T follicular helper cell (primary cell): ENCODE measurements at regions not wholly inside any gene's neighbourhood (a gene's known extent, or its start where the extent isn't known, plus 50 kb on each side); places are given as distances from the start of the nearest gene placed in this dataset.
"Not testable (repeated sequence)": the region's sequence is repeated elsewhere in the genome, so short reads cannot be mapped to it uniquely, and the experiment has no call there.

Experiments used
- DNase-seq: peaks from one replicate; pipeline ENCODE4 v3.0.0-alpha.2; 2020; ENCODE audit warnings: low read depth

DNA sequence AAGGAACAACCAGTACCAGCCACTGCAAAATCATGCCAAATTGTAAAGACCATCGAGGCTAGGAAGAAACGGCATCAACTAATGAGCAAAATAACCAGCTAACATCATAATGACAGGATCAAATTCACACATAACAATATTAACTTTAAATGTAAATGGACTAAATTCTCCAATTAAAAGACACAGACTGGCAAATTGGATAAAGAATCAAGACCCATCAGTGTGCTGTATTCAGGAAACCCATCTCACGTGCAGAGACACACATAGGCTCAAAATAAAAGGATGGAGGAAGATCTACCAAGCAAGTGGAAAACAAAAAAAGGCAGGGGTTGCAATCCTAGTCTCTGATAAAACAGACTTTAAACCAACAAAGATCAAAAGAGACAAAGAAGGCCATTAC is 97.6 kb downstream of the GPX5 start:
- not testable (repeated sequence) for DNase-seq

DNA sequence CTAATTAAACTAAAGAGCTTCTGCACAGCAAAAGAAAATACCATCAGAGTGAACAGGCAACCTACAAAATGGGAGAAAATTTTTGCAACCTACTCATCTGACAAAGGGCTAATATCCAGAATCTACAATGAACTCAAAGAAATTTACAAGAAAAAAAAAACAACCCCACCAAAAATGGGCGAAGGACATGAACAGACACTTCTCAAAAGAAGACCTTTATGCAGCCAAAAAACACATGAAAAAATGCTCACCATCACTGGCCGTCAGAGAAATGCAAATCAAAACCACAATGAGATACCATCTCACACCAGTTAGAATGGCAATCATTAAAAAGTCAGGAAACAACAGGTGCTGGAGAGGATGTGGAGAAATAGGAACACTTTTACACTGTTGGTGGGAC is 100.7 kb downstream of the GPX5 start:
- not testable (repeated sequence) for DNase-seq

DNA sequence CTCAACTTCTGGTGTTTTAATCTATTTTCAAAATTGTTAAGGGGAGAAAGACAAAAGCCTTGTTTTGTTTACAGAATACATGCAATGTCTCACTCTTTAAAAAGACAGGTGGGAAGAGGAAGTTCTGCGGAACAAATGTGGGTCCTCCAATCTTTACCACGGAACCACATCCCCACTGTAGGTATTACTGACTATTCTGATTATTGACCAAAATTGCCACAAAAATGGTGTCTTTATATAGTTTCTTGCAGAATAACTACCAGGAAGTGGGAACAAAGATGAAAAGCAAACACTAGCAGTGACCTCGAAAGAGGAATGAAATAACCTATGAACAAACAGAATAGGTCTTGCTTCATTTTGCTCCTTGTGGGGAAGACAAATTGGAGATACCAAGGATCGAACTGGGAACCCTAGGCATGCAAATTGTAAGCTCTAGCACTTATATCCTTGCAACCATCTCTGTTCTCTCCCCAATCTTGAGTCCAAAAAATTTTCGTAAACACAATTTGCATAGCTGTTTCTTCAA is 106.7 kb downstream of the GPX5 start:
- no peak for DNase-seq

DNA sequence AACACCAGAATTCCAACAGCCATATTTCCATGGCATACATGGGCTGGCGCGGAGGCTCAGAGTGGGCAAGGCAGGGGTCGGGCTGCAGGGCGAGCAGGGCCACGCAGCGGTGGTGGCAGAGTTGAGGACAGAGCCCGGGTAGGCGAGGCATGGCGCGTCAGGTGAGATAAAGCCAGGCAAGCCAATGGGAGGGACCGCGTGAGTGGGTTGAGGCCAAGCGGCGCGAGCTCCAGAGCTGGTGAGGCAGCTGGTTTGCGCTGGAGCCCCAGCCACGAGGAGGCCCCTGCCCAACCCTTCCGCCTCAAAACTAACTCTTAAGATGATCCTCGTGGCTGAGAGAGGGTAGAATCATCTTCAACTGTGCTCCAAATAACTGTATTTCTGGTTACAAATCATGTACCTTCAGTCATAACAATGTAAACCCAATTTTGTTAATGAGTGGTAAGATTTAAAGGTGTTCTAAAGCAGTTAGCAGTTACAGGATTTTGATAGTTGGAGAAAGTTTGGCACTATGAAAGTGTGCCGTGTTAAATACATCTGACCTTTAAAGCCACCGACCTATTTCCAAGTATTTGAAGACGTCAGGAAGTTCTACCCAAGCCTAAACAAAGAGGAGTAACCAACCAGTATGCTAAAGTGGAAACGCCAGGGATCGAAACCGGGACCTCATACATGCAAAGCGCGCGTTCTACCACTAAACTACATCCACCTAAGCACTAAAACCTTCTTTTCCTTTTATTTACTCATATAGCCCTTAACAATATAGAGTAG is 107.9 kb downstream of the GPX5 start:
- no peak for DNase-seq

DNA sequence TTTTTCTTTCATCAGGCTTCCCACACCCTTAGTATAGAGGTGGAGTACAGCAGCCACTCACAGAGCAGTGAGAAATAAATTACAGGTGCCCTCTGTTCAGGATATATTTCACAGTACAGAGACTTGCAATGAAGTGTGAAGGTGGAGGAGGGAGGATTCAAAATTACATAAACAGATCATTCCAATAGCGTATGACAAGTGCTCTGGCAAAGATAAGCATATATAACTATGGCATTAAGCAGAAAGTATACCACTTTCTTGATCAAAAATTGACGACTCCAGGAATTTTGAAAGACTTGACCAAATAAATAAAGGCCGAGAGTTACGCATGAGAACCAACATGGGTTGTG is 108.7 kb downstream of the GPX5 start:
- DNase-seq, result no peak

DNA sequence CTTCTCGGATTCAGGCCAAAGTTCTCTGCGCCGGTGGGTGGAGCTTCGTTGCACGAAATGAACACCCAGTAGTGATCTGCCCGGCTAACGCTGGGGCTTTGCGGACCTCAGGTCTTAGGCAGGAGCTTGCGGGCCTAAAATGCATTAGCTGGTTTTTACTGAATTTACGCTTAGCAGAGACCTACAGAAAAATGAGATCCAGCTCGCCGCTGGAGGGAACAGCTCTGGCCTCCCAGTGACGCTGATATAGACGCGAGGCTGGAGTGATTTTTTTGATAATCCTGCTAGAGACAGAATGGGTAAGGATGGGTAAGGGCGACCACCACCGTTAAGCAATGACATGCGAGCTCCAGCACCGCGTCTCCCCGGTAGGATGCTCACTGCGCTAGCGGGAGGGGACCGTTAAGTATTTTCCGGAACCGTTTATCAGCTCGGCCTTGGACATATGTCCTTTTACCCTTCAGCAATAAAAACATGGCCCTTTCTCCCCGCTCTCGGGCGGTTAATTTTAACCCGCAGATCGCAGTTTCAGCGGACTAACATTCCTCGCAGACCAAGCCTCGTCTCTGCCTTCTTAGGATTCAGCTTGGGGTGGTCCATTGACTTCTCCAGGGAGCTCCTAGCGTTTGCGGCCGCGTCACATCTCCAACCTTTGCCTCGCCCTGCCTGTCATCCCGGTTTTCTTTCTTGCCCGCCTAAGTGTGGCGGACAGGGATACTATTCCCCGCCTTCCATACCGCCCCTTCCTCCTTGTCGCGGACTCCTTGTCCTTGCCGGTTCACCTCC is 109.3 kb downstream of the GPX5 start:
- no peak for DNase-seq

DNA sequence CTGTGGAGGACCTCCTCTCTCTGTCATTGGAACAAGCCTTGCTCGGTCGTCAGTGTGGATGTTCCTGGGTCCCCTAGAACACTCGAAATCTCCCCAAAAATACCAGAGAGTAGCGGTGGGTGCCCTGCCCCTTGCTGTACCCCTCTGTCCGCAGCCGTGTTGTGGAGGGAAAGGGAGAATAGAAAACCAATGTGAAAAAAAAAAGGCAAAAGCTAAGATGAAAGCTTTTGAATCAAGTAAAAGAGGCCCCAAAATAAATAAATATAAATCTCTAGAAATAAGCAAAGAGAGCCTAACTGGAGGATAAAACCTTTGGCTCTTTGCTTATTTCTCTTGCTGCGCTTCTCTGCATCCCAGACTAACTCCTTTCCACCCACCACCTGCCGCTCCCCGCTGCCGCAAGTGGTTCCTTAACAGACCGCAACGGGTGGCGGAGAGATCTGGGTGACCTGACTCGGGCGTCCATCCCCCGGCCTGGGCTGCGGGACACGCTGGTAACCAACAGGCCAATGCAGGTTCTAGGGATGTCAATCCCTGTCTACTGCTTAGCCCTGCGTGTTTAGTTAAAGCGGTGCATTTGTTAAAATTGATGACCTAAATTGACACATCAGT is 110.0 kb downstream of the GPX5 start:
- DNase-seq, result no peak

DNA sequence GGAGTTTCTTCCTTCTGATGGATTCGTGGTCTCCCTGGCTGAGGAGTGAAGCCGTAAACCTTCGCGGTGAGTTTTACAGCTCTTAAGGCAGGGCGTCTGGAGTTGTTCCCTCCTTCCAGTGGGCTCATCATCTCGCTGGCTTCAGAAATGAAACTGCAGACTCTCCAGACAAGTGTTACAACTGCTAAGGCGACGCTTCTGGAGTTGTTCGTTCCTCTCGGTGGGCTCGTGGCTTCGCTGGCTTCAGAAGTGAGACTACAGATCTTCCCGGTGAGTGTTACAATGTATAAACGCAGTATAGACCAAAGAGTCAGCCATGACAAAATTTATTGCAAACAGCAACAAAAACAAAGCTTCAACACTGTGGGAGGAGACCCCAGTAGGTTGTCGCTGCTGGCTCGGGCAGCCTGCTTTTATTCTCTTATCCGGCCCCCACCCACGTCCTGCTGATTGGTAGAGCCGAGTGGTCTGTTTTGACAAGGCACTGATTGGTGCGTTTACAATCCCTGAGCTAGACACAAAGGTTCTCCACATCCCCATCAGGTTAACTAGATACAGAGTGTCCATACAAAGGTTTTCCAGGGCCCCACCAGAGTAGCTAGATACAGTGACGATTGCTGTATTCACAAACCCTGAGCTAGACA is 113.2 kb downstream of the GPX5 start:
- DNase-seq, result no peak

DNA sequence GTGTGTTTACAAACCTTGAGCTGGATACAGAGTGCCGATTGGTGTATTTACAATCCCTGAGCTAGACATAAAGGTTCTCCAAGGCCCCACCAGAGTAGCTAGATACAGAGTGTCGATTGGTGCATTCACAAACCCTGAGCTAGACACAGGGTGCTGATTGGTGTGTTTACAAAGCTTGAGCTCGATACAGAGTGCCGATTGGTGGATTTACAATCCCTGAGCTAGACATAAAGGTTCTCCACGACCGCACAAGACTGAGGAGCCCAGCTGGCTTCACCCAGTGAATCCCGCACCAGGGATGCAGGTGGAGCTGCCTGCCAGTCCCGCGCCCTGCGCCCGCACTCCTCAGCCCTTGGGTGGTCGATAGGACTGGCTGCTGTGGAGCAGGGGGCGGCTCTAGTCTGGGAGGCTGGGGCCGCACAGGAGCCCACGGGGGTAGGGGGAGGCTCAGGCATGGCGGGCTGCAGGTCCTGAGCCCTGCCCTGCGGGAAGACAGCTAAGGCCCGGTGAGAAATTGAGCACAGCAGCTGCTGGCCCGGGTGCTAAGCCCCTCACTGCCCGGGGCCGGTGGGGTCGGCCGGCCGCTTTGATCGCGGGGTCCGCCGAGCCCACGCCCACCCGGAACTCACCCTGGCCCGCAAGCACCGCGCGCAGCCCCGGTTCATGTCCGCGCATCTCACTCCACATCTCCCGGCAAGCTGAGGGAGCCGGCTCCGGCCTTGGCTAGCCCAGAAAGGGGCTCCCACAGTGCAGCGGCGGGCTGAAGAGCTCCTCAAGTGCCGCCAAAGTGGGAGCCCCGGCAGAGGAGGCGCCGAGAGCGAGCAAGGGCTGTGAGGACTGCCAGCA is 114.0 kb downstream of the GPX5 start:
- not testable (repeated sequence) for DNase-seq

DNA sequence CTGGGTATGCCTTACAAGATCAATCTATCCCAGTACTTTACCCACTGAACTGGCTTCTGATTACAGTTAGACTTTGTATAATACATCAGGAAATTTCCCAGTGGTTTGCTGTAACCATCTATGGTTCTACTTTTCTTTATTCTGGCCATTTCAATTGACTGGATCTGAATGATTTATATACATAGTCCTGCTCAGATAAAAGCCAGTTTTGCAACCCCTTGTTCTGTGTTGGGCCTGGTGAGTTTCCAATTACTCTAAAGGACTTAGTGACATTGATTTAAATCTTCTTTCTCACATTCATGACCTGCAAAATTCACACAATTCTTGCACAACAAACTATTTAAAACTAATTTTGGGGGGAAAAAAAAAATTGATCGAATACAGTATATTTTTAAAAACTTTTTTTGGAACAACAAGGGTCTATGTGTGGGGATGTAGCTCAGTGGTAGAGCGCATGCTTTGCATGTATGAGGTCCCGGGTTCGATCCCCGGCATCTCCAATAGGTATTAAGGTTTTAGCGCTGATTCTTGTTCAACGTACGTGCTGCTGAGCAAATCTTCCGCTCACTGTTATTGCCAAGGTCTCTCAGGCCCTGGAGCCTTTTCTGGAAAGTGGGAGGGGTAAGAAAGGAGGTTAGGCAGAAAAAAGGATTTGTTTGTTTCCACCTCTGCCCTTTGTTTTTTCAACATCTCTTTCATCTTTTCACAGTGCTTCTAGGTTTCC is 117.5 kb downstream of the GPX5 start:
- DNase-seq, result no peak

DNA sequence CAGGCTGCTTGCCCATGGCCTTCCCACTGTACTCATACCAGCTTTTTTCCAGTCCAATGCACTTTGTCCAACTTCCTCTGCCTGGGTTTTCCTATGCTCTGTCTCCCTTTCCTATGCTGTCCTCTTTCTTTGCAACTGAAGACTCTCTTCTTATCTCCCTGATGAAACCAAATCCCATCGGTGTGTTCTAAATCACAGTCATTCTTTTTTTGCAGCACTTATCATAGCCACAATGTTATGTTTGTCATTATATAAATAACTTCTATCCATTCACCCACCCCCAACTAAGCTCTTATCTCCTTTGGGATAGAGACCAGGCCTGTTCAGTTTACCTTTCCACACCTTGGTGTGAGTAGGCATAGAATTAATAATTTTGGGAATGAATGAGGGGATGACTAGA is 121.0 kb downstream of the GPX5 start:
- no peak for DNase-seq

DNA sequence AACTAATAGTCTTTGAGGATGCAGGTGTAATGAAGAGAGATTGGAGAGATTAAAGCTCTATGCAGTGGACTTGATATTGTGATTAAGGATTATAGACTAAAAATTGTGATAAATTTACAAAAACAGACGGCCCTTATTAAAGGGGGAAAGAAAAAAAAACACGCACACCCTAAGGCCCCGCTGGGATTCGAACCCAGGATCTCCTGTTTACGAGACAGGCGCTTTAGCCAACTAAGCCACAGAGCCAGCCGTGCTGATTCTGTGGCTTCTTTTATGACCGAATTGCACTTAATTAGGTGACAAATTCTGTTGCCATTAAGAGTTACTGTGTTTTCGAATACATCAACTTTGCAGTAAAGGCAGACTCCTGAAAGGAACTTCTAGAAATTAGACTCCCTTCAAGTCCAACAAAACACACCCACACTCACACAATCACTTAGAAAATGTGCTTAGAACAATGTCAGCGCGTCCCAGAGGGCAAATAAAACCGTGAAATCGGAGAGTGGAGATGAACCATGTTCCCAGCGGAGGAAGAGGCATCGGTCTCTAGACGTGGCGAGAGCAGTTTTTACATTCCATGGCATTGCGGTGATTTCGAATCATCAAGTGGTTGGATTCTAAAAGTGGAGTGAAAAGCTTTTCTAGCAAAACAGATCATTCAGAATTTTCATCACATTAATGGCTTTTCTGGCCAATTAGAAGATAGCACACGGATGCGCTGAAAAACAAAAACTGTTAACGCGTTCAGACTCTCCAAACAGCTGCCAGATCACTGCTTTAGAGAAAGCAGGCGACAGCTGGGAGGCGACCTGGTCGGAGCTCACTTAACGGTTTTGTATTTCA is 122.6 kb downstream of the GPX5 start:
- DNase-seq, result no peak

DNA sequence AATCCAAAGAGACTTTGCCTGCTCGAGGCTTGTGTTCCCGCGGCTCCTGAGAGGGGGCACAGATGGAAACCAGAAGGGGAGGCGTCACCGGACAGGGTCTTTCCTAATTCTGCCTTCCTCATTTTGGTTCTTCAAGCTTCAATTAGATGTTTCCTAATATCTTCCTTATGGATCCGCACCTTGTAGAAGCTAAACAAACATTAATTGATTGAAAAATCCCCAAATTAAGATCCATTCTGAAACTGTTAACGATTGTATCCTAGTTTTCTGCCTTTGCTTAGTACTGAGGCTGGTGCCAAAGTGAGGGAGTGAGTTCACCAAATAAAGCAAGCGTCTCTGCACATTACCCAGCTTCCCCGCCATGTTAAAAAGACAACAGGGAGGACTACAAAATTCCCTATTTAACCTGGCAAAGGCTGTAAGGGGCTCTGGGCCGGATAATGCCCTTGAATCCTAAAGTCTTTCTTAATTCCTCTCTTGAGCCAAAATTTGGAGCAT is 123.2 kb downstream of the GPX5 start:
- DNase-seq, result no peak

DNA sequence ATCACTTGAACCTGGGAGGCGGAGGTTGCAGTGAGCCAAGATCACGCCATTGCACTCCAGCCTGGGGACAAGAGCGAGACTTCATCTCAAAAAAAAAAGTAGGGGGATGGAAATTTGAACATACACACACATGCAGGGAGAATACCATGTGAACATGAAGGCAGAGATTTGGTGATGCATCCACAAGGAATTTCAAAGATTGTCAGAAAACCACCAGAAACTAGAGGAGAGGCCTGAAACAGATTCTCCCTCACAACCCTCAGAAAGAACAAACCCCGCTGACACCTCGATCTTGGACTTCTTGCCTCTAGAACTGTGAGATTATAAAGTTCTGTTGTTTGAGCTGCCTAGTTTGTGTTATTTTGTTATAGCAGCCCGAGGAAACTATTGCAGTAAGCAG is 125.5 kb downstream of the GPX5 start:
- DNase-seq, result no peak

DNA sequence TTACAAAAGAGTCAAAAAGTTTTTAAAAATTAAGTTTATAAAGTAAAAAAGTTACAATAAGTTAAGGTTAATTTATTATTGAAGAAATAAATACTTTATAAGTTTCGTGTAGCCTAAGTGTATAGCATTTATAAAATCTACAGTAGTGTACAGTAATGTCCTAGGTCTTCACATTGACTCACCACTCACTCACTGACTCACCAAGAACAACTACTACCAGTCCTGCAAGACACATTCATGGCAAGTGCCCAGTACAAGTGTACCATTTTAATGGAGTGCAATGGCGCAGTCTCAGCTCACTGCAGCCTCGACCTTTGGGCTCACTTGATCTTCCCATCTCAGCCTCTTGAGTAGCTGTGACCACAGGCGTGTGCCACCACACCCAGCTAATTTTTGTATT is 128.2 kb downstream of the GPX5 start:
- no peak for DNase-seq

DNA sequence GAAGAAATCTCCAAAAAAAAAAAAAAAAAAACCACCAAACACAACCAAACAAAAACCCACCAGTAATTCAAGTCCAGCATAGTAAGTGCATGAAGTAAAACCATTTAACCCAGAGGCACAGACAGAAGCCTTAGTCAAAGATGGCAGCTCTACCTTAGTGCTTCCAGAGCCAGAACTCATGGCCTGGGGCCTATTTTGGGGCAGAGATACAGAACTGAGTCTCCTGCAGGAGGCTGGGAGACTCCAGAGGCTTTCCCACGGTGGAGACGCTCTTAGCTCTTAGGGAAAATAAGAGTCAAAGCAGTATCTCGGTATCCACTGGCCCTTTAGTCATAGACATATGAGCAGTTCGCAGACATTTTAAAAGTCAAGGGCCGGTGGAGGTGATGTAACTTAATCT is 129.5 kb downstream of the GPX5 start:
- no peak for DNase-seq

DNA sequence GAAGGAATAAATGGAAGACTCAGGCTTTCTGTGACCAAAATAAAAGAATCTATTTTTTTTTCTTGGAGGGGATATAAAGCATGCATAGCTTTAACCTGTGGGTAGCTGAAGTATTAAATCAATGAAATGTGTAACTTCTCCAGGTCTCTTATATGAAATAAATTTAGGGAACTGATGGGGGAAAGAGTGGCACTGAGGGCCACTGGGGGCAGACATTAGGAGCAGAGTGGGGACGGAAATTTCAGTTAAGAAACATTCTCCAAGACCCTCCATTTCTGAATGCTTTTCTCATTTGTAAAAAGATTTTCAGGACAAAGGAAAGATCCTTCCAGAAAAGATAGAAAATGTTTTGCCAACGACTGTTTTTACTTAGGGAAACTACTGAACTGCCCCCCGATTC is 131.0 kb downstream of the GPX5 start:
- DNase-seq, result no peak

DNA sequence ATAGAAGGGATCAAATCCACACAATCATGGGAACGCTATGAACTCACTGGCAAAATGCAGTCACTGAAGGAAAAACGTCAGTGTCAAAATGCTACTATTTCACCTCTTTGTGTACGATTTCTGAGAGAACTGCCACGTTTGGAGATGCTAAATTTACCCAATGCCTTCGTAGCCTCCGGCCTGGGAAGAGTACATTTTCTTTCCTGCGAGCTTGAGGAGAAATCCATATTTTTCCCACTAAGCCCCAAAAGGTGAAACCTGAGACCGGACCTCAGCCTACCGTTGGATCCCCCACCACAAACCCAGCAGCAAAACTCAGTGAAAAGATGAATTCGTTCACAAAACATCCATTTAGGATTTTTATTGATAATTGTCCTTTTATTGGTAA is 131.7 kb downstream of the GPX5 start:
- DNase-seq, result no peak

DNA sequence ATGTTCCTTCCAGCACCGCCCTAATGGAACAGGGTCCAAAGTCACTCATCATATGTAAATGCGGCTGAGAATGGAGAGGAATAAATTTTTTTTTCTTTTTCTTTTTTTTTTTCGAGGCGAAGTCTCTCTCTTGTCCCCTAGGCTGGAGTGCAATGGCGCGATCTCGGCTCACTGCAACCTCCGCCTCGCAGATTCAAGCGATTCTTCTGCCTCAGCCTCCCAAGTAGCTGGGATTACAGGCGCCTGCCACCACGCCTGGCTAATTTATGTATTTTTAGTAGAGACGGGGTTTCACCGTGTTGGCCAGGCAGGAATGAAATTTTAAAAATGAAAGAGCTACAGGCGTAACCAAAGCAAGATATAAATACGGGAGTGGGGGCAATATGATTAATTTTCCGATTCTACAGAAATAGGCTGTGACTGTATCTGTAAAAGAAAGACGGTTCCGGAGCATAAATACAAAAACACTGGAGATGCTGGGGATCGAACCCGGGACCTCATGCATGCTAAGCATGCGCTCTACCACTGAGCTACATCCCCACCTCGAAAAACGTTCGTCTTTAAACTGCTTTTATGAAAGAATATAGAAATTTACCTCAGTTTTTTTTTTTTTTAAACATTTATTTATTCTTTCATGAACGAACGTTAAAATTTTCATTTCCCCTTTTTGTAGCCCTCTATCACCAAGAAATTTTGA is 132.2 kb downstream of the GPX5 start:
- peak; percentile 8 for DNase-seq
